Muscle layer of colon (tissue), 2 donors: ENCODE measurements at regions not wholly inside any gene's neighbourhood (a gene's known extent, or its start where the extent isn't known, plus 50 kb on each side); places are given as distances from the start of the nearest gene placed in this dataset.

ENCODE experiments used
- H3K27ac ChIP-seq: one replicate; pipeline ENCODE4 v1.7.0; 2013; ENCODE audit warnings: low read depth, mild to moderate bottlenecking, low read length, moderate library complexity
- H3K27me3 ChIP-seq, 2 donors: one replicate each; pipeline ENCODE4 v1.7.0; 2013; ENCODE audit warnings: low read length in 2 of 2, mild to moderate bottlenecking in 2 of 2; ENCODE audit not compliant: insufficient read depth in 2 of 2, control insufficient read depth in 1 of 2
- H3K36me3 ChIP-seq: one replicate; pipeline ENCODE4 v1.7.0; 2013; ENCODE audit warnings: mild to moderate bottlenecking, low read length; ENCODE audit not compliant: insufficient read depth
- H3K4me1 ChIP-seq: one replicate; pipeline ENCODE4 v1.7.0; 2013; ENCODE audit warnings: mild to moderate bottlenecking, low read length; ENCODE audit not compliant: insufficient read depth
- H3K4me3 ChIP-seq, 2 donors: one replicate each; pipeline ENCODE4 v1.7.0; 2013; ENCODE audit warnings: low read length in 2 of 2, low read depth in 1 of 2, mild to moderate bottlenecking in 1 of 2, moderate library complexity in 1 of 2
- H3K9ac ChIP-seq: one replicate; pipeline ENCODE4 v1.7.0; 2013; ENCODE audit warnings: low read length
- H3K9me3 ChIP-seq: one replicate; pipeline ENCODE4 v1.7.0; 2013; ENCODE audit warnings: mild to moderate bottlenecking, low read length
- donor health status: abdominal sarcoma.
- donor health status: Adenocarcinoma of cecum.

DNA sequence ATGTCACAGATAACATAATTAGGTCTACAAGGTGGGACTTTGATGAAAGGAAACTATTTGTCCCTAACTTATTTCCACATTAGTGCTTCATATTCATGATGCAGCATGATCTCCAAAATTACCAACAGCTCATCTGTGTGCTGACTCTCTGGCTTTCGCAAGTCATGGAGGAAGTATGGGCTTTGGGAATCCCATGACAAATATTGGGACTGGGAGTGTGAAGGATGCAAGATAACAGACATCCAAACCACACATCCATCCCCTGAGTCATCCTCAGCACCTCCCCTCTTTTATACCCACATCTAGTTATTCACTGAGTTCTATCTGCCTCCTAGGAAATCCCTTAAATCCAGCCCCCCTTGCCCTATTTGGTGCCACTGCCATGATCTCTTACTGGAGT lies 102.8 kb upstream of the COL24A1 start:
- Histone ChIP-seq H3K27ac (no peak overlapping the region), H3K36me3 (no peaks in the 10 kb centered on the region), H3K4me3 (no peak overlapping the region), H3K27me3 (no peaks in the 10 kb centered on the region), H3K9ac (no peak overlapping the region), H3K4me1 (peaks cover 10% of the 10 kb centered on the region), H3K9me3 (no peaks in the 10 kb centered on the region)

DNA sequence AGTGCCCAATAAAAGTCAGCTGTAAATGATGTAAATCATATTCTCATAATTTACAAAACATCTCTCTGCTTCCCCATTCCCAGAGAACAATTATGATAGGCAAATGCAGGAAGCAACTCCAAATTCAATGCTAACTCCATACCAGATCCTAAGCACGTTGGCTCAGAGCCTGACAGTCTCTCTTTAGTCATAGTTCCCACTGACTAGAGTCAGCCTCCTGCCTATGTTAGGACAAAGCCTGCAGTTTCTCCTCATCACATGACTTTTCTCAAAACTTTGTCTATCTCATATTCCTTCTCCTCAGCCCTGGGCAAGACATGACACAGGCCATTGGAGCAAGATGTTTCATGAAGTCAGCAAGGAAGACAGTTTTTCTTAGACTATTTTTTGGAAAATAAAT lies 101.5 kb upstream of the COL24A1 start:
- Histone ChIP-seq H3K9me3 (no peaks in the 10 kb centered on the region), H3K9ac (no peak overlapping the region), H3K4me1 (peaks cover 10% of the 10 kb centered on the region), H3K36me3 (no peaks in the 10 kb centered on the region), H3K4me3 (no peak overlapping the region), H3K27ac (no peak overlapping the region), H3K27me3 (no peaks in the 10 kb centered on the region)

DNA sequence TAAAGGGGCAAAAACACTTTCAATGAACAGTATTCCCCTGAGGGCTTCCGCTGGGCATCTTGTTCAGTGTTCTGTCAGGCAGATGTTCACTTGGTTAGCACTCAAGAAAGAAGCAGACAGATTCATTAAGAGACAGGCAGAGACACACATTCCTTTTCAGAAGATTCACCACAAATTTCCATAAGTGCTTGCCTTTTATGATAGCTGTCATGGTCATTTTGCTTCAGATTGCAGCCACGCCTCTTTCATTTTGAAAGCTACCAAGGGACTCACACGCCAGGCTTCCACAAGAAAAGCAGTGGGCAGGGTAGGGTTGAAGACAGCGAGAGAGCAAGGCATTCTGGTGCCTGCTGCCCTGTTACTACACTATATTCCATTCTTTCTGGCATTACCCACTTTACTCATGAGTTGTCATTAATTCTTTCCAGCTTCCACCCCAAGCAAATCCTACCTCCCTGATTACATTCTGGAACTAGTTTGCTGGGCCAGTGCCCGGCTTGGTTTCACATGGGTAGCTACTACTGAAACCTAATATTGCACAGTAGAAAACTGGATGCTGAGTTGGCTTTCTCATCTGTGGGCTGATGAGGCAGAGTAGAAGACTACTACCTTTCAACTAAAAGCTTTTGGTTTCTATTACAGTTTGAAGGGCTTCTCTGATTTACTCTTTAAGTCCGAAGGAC lies 91.2 kb upstream of the COL24A1 start:
- no peak overlapping the region for H3K9ac ChIP-seq
- H3K4me1 ChIP-seq = no peaks in the 10 kb centered on the region
- H3K27me3 ChIP-seq = no peaks in the 10 kb centered on the region
- no peak overlapping the region for H3K4me3 ChIP-seq
- H3K36me3 ChIP-seq = no peaks in the 10 kb centered on the region
- no peak overlapping the region for H3K27ac ChIP-seq
- H3K9me3 ChIP-seq = no peaks in the 10 kb centered on the region

DNA sequence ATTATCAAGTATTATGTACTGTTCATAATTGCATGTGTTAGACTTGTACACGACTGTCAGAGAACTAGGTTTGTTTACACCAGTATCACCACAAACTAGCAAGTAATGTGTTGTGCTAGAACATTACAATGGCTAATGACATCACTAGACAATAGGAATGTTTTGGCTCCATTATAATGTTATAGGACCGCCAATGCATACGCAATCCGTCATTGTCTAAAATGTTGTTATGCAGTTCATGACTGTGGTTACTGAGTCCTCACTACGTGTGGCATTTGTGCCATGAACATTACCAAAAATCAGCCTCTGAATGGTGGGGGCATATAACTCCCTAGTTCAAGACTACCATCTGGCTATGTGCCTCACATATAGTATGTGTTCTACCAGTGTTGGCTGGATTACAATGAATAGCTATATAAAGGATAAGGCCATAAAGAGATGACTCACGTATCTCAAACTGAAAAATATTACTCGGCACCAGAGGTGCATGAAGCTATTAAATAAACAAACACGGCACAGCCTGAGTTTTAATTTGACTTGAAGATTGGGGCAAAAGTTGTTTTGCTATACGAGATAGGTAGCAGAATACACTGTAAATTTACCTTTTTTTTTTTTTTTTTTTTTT lies 89.1 kb upstream of the COL24A1 start:
- H3K4me1 ChIP-seq = no peaks in the 10 kb centered on the region
- H3K36me3 ChIP-seq = no peaks in the 10 kb centered on the region
- no peaks in the 10 kb centered on the region for H3K27me3 ChIP-seq
- no peak overlapping the region for H3K4me3 ChIP-seq
- H3K9me3 ChIP-seq = no peaks in the 10 kb centered on the region
- H3K9ac ChIP-seq = no peak overlapping the region
- no peak overlapping the region for H3K27ac ChIP-seq

DNA sequence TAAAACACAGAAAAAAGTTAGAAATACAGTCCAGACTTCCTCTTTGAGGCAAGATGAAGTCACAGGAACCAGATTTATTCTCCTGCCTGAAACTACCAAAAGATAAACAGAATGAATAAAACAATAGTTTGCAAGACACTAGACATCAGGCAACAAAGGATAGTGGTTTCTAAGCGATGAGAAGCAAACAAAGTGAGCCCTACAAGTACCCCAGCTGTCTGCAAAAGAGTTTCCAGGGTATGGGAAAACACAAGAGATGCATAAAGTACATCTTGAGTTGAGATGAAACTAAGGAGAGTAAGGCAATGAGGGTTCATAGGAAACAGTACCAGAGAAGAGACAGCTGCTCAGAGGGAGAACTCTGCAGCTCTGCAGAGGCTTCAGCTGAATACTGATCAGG lies 83.3 kb upstream of the COL24A1 start:
- no peak overlapping the region for H3K9ac ChIP-seq
- H3K9me3 ChIP-seq = peaks cover 4% of the 10 kb centered on the region
- no peaks in the 10 kb centered on the region for H3K4me1 ChIP-seq
- no peaks in the 10 kb centered on the region for H3K27me3 ChIP-seq
- H3K27ac ChIP-seq = no peak overlapping the region
- no peaks in the 10 kb centered on the region for H3K36me3 ChIP-seq
- H3K4me3 ChIP-seq = no peak overlapping the region

DNA sequence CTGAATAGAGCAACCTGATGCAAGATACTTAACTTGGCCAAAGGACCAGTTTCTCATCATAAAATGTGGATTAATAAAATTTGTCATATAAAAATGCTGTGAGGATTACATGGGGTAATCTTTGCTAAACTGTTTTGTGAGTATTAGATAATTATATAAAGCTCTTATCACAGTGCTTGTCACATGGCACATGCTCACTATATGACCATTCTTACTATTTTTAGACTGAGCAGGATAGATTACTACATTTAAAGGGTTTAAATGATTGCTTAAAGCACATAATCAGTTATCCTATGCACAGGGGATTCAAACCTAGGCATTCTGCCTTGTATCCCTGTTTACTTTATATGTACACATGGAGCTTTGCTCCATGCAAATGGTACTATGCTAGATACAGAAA lies 82.9 kb upstream of the COL24A1 start:
- Histone ChIP-seq H3K4me3 (no peak overlapping the region), H3K9ac (no peak overlapping the region), H3K4me1 (no peaks in the 10 kb centered on the region), H3K27ac (no peak overlapping the region), H3K36me3 (no peaks in the 10 kb centered on the region), H3K9me3 (peaks cover 4% of the 10 kb centered on the region), H3K27me3 (no peaks in the 10 kb centered on the region)

DNA sequence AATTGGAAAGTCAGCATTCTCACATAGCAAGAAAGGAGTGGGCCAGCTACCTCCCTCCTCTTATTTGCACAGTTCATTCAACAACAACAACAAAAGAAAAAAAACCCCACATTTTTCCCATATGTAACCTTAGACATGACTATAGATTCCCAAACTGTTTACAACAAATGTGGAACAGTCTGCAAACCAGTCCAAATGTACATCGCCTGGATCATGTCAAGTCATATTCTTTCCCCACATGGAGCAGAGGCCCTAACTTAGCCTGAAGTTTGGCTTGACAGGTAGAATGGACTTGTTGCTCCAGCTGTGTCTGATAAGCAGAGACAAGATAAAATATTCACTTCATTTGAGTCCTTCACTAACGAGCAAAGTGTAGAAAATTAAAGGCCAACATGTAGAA lies 81.7 kb upstream of the COL24A1 start:
- no peaks in the 10 kb centered on the region for H3K4me1 ChIP-seq
- no peak overlapping the region for H3K4me3 ChIP-seq
- H3K9ac ChIP-seq = no peak overlapping the region
- peaks cover 4% of the 10 kb centered on the region for H3K9me3 ChIP-seq
- no peaks in the 10 kb centered on the region for H3K36me3 ChIP-seq
- H3K27me3 ChIP-seq = no peaks in the 10 kb centered on the region
- H3K27ac ChIP-seq = no peak overlapping the region

DNA sequence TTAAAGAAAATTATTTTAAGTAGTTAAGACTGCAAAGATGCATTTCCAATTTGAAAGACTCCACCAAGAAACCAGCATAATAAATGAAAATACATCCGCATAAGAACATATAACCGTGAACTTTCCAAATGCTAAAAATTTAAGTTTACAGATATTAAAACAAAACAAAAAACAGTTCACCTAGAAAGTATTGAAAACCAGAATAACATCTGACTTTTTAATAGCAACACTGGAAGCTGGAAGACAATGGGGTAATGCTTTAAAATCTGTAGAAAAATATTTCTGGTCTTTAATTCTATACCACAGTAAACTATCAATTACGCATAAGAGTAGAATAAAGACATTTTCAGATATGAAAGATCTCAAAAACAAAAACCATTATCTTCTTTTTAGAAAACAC lies 79.3 kb upstream of the COL24A1 start:
- Histone ChIP-seq H3K27ac (no peak overlapping the region), H3K9me3 (peaks cover 4% of the 10 kb centered on the region), H3K4me1 (no peaks in the 10 kb centered on the region), H3K9ac (no peak overlapping the region), H3K36me3 (no peaks in the 10 kb centered on the region), H3K4me3 (no peak overlapping the region), H3K27me3 (no peaks in the 10 kb centered on the region)

DNA sequence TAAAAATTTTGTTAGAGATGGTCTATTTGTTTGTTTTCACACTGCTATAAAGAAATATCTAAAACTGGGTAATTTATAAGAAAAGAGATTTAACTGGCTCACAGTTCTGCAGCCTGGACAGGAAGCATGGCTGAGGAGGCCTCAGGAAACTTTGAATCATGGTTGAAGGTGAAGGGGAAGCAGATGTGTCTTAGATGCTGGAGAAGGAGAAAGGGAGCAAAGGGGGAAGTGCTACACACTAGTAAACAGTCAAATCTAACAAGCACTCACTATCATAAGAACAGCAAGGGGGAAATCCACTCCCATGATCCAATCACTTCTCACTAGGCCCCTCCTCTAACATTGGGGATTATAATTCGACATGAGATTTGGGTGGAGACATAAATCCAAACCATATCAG lies 76.8 kb upstream of the COL24A1 start:
- H3K27me3 ChIP-seq = no peaks in the 10 kb centered on the region
- H3K36me3 ChIP-seq = no peaks in the 10 kb centered on the region
- H3K9me3 ChIP-seq = peaks cover 4% of the 10 kb centered on the region

DNA sequence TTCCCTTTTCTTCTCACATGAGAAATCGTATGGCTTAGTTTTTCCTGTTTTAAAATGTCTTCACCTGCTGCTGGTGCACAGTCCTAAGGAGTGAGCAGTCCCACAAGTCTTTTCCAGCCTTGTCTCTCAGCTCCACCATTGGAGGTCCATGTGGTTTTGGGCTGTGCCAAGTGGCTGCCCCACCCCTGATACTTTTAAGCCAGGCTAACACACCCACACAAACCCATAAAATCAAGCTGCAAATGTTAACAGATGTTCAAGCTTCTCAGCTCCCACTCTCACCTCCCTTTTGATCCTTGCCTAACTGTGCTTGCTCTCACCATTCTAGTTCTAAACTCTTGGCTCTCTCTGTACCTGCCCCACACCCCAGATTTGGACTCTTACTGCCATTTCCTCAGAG lies 74.5 kb upstream of the COL24A1 start:
- H3K9me3 ChIP-seq = peaks cover 2% of the 10 kb centered on the region
- H3K36me3 ChIP-seq = no peaks in the 10 kb centered on the region
- H3K4me1 ChIP-seq = no peaks in the 10 kb centered on the region
- H3K9ac ChIP-seq = no peak overlapping the region
- no peaks in the 10 kb centered on the region for H3K27me3 ChIP-seq
- H3K4me3 ChIP-seq = no peak overlapping the region
- no peak overlapping the region for H3K27ac ChIP-seq

More for the DNA sequence above, 76.8 kb upstream of the COL24A1 start:
- Histone ChIP-seq H3K4me1 (no peaks in the 10 kb centered on the region), H3K27ac (no peak overlapping the region), H3K4me3 (no peak overlapping the region), H3K9ac (no peak overlapping the region)

DNA sequence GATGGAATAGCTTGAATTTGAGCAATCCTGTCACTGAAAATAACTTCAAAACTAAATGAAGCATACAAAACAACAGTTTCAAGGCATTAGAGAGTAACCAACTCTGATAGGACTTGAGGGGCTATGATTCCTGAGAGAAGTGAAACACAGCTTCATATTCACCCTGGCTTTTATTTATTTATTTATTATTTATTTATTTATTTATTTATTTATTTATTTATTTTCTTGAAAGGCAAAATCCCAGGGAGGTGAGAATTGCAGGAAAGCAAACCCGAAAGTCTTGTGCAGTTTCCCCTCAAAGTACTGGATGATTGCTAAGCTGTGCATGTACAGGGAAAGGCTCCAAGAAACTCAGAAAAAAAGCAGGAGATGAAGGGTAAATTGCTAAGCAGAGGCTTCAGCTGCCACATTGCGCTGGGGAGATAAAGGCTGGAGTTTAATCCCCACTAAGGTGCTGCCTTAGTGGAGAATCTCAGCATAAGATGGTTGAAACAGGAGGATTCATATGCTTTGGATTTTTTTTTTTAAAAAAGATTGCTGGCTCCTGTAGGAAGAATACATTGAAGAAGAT lies 72.9 kb upstream of the COL24A1 start:
- H3K9ac ChIP-seq = no peak overlapping the region
- H3K4me1 ChIP-seq = no peaks in the 10 kb centered on the region
- no peaks in the 10 kb centered on the region for H3K36me3 ChIP-seq
- H3K9me3 ChIP-seq = no peaks in the 10 kb centered on the region
- no peak overlapping the region for H3K27ac ChIP-seq
- H3K27me3 ChIP-seq = no peaks in the 10 kb centered on the region
- H3K4me3 ChIP-seq = no peak overlapping the region

DNA sequence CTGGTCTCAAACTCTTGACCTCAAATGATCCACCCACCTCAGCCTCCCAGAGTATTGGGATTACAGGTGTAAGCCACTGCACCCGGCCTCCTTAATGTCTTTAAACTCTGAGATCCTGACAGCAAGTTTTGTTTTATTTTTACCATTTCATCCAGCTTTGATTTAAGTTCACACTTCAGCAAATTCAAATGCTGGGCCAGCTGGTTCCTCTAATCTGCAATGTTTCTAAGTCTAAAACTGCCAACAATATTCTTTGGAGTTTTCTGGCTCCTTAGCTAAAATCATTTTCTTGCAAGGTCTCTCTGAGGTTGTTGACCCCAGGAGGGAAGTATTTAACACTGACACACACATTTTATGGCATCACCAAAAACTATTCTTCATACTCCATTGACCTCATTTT lies 72.0 kb upstream of the COL24A1 start:
- H3K4me1 ChIP-seq = no peaks in the 10 kb centered on the region
- H3K27ac ChIP-seq = no peak overlapping the region
- H3K9ac ChIP-seq = no peak overlapping the region
- H3K36me3 ChIP-seq = no peaks in the 10 kb centered on the region
- no peak overlapping the region for H3K4me3 ChIP-seq
- no peaks in the 10 kb centered on the region for H3K9me3 ChIP-seq
- H3K27me3 ChIP-seq = no peaks in the 10 kb centered on the region
